Karpas-422 (cell line): ENCODE measurements at regions not wholly inside any gene's neighbourhood (a gene's known extent, or its start where the extent isn't known, plus 50 kb on each side); places are given as distances from the start of the nearest gene placed in this dataset.

Experiments used
- DNase-seq: peaks from one replicate; pipeline ENCODE4 v3.0.0-alpha.2; 2015
- H2AFZ ChIP-seq: fragments of 200-600 bp; sonication (generic); 2 replicates; pipeline ENCODE4 v1.6.1; 2014; ENCODE audit warnings: antibody characterized with exemption, low read length, mixed read lengths
- H3K27ac ChIP-seq: fragments of 200-600 bp; sonication (generic); 2 replicates; pipeline ENCODE4 v1.5.1; 2014; ENCODE audit warnings: mild to moderate bottlenecking, low read length, moderate library complexity
- H3K27me3 ChIP-seq: fragments of 200-600 bp; sonication (generic); 2 replicates; pipeline ENCODE4 v1.6.1; 2014; ENCODE audit warnings: low read length, mixed read lengths
- H3K36me3 ChIP-seq: fragments of 200-600 bp; sonication (generic); 2 replicates; pipeline ENCODE4 v1.6.1; 2014; ENCODE audit warnings: low read length, mixed read lengths; ENCODE audit not compliant: insufficient read depth
- H3K4me1 ChIP-seq: fragments of 200-600 bp; sonication (generic); 2 replicates; pipeline ENCODE4 v1.6.1; 2014; ENCODE audit warnings: mild to moderate bottlenecking, low read length, mixed read lengths
- H3K4me2 ChIP-seq: fragments of 200-600 bp; sonication (generic); 2 replicates; pipeline ENCODE4 v1.6.1; 2014; ENCODE audit warnings: low read length, low read depth, mild to moderate bottlenecking; ENCODE audit not compliant: poor library complexity, severe bottlenecking
- H3K4me3 ChIP-seq: fragments of 200-600 bp; sonication (generic); 2 replicates; pipeline ENCODE4 v1.5.1; 2014; ENCODE audit warnings: mild to moderate bottlenecking, antibody characterized with exemption, low read length, mixed read lengths
- H3K79me2 ChIP-seq: fragments of 200-600 bp; sonication (generic); 2 replicates; pipeline ENCODE4 v1.6.1; 2014; ENCODE audit warnings: mild to moderate bottlenecking, low read length, mixed read lengths
- H3K9ac ChIP-seq: fragments of 200-600 bp; sonication (generic); 2 replicates; pipeline ENCODE4 v1.6.0; 2014; ENCODE audit warnings: low read length
- H3K9me2 ChIP-seq: fragments of 200-600 bp; sonication (generic), shearing (Covaris generic); replicated peaks from 2 replicates; pipeline ENCODE4 v1.6.0; 2014; ENCODE audit warnings: mild to moderate bottlenecking, low read length, moderate library complexity; ENCODE audit not compliant: insufficient read depth
- H3K9me3 ChIP-seq: fragments of 300-700, 200-600 bp; sonication (generic); 2 replicates; pipeline ENCODE4 v1.6.1; 2014; ENCODE audit warnings: low read length, mixed read lengths
- H4K20me1 ChIP-seq: fragments of 200-600 bp; sonication (generic); 2 replicates; pipeline ENCODE4 v1.6.1; 2014; ENCODE audit warnings: mild to moderate bottlenecking, antibody characterized with exemption, low read length, low read depth; ENCODE audit not compliant: insufficient read depth

- peaks cover 74% of the 10 kb centered on the region for H3K9me3 ChIP-seq
- no peak overlapping the region for H3K9ac ChIP-seq
- DNase-seq: no peak
- H3K9me2 ChIP-seq: no peaks in the 10 kb centered on the region
- H3K36me3 ChIP-seq: no peaks in the 10 kb centered on the region
- no peak overlapping the region for H3K27ac ChIP-seq
- H3K4me2 ChIP-seq: no peak overlapping the region
- no peak overlapping the region for H3K4me3 ChIP-seq
- H2AFZ ChIP-seq: no peak overlapping the region
- H3K4me1 ChIP-seq: no peaks in the 10 kb centered on the region
- H4K20me1 ChIP-seq: no peaks in the 10 kb centered on the region
- no peaks in the 10 kb centered on the region for H3K79me2 ChIP-seq
- H3K27me3 ChIP-seq: no peaks in the 10 kb centered on the region
Observed at GRCh38 chr14:26929361-26929760, 331.5 kb upstream of the NOVA1 start.

- Histone ChIP-seq H3K27ac (no peak overlapping the region), H3K4me2 (no peak overlapping the region), H3K36me3 (no peaks in the 10 kb centered on the region), H3K4me3 (no peak overlapping the region), H3K9ac (no peak overlapping the region), H4K20me1 (no peaks in the 10 kb centered on the region), H3K9me2 (no peaks in the 10 kb centered on the region), H3K27me3 (no peaks in the 10 kb centered on the region), H2AFZ (no peak overlapping the region), H3K79me2 (no peaks in the 10 kb centered on the region), H3K9me3 (peaks cover 74% of the 10 kb centered on the region), H3K4me1 (no peaks in the 10 kb centered on the region)
- DNase-seq: no peak
Observed at GRCh38 chr14:26930576-26930975, 332.7 kb upstream of the NOVA1 start.

GRCh38 chr14:26932606-26933005 lies 334.8 kb upstream of the NOVA1 start:
- no peaks in the 10 kb centered on the region for H3K79me2 ChIP-seq
- peaks cover 82% of the 10 kb centered on the region for H3K9me3 ChIP-seq
- H3K4me2 ChIP-seq: no peak overlapping the region
- no peak overlapping the region for H3K9ac ChIP-seq
- no peak for DNase-seq
- no peak overlapping the region for H2AFZ ChIP-seq
- H3K4me3 ChIP-seq: no peak overlapping the region
- H3K9me2 ChIP-seq: no peaks in the 10 kb centered on the region
- H4K20me1 ChIP-seq: no peaks in the 10 kb centered on the region
- no peaks in the 10 kb centered on the region for H3K36me3 ChIP-seq
- H3K27ac ChIP-seq: no peak overlapping the region
- no peaks in the 10 kb centered on the region for H3K4me1 ChIP-seq
- H3K27me3 ChIP-seq: no peaks in the 10 kb centered on the region

- Histone ChIP-seq H2AFZ (no peak overlapping the region), H3K4me1 (no peaks in the 10 kb centered on the region)
- no peak for DNase-seq
Observed at GRCh38 chr14:26933431-26933830, 335.6 kb upstream of the NOVA1 start.

GRCh38 chr14:26934151-26934550 lies 336.3 kb upstream of the NOVA1 start:
- Histone ChIP-seq H3K27ac (no peak overlapping the region), H3K36me3 (no peaks in the 10 kb centered on the region), H3K27me3 (no peaks in the 10 kb centered on the region), H3K9me3 (peaks cover 77% of the 10 kb centered on the region), H4K20me1 (no peaks in the 10 kb centered on the region), H3K9ac (no peak overlapping the region), H3K4me1 (no peaks in the 10 kb centered on the region), H3K4me2 (no peak overlapping the region), H3K9me2 (no peaks in the 10 kb centered on the region), H3K4me3 (no peak overlapping the region), H3K79me2 (no peaks in the 10 kb centered on the region), H2AFZ (no peak overlapping the region)
- DNase-seq: no peak

More at GRCh38 chr14:26933431-26933830, 335.6 kb upstream of the NOVA1 start:
- H3K36me3 ChIP-seq: no peaks in the 10 kb centered on the region
- no peak overlapping the region for H3K27ac ChIP-seq
- no peaks in the 10 kb centered on the region for H3K9me2 ChIP-seq
- H3K9me3 ChIP-seq: peaks cover 81% of the 10 kb centered on the region
- H4K20me1 ChIP-seq: no peaks in the 10 kb centered on the region
- H3K79me2 ChIP-seq: no peaks in the 10 kb centered on the region
- H3K4me3 ChIP-seq: no peak overlapping the region
- H3K27me3 ChIP-seq: no peaks in the 10 kb centered on the region
- H3K9ac ChIP-seq: no peak overlapping the region
- no peak overlapping the region for H3K4me2 ChIP-seq

DNA sequence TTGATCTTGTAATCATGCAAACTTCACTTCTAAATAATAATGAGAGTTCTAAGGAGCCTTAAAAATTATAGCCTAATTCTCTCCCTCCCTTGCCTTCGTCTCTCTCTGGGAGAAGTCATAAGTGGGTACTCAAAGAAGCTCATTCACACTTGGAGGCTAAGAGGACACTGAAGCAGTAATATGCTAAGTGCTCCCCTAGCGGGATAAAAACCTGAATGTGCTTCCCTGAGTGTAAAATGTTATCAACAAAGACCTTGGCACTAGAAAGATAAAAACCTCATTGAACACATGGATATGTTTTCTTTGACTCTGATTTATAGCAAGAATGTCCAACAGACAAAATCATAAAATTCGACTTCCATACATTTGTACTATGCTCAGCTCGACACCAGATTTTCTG lies 337.9 kb upstream of the NOVA1 start:
- Histone ChIP-seq H4K20me1 (no peaks in the 10 kb centered on the region), H3K9me2 (no peaks in the 10 kb centered on the region), H3K9ac (no peak overlapping the region), H3K4me3 (no peak overlapping the region), H3K79me2 (no peaks in the 10 kb centered on the region), H3K27ac (no peak overlapping the region), H3K4me1 (no peaks in the 10 kb centered on the region), H3K36me3 (no peaks in the 10 kb centered on the region), H3K9me3 (peaks cover 82% of the 10 kb centered on the region), H3K27me3 (no peaks in the 10 kb centered on the region), H3K4me2 (no peak overlapping the region), H2AFZ (no peak overlapping the region)
- DNase-seq: no peak

- no peaks in the 10 kb centered on the region for H3K9me2 ChIP-seq
- H2AFZ ChIP-seq: no peak overlapping the region
- H3K27me3 ChIP-seq: no peaks in the 10 kb centered on the region
- H3K27ac ChIP-seq: no peak overlapping the region
- H3K9me3 ChIP-seq: peaks cover 74% of the 10 kb centered on the region
- no peaks in the 10 kb centered on the region for H3K4me1 ChIP-seq
- no peaks in the 10 kb centered on the region for H3K79me2 ChIP-seq
- no peak overlapping the region for H3K4me2 ChIP-seq
- H4K20me1 ChIP-seq: no peaks in the 10 kb centered on the region
- no peak overlapping the region for H3K4me3 ChIP-seq
- no peak overlapping the region for H3K9ac ChIP-seq
- DNase-seq: no peak
- H3K36me3 ChIP-seq: no peaks in the 10 kb centered on the region
Observed at GRCh38 chr14:26938054-26938453, 340.2 kb upstream of the NOVA1 start.

DNA sequence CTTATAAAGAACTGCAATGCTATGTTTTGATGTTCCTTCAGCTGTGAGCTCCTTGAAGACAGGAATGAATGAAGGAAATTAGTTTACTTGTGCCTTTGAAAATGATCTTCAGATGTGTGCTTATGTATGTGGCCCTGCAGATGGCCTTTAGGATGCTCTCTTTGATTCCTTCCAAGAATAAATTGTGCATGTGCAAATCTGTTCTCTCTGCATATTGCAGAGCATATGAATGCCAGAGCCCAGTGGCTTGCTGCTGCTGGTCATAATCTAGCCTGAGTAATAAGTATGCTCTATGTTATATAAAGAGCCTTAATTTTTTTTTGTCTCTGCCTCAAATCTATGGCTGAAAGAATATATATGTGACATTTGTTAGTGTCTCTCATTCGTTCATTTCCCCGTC lies 341.9 kb upstream of the NOVA1 start:
- DNase-seq: no peak
- Histone ChIP-seq H4K20me1 (no peaks in the 10 kb centered on the region), H3K9me2 (no peaks in the 10 kb centered on the region), H3K36me3 (no peaks in the 10 kb centered on the region), H3K9me3 (peaks cover 74% of the 10 kb centered on the region), H3K4me1 (no peaks in the 10 kb centered on the region), H3K4me2 (no peak overlapping the region), H3K79me2 (no peaks in the 10 kb centered on the region), H3K4me3 (0 out of 2 replicates have a peak overlapping the region, but pooled peaks have one; percentile 1), H2AFZ (no peak overlapping the region), H3K27ac (no peak overlapping the region), H3K27me3 (no peaks in the 10 kb centered on the region), H3K9ac (no peak overlapping the region)

- H3K9me2 ChIP-seq: no peaks in the 10 kb centered on the region
- DNase-seq: no peak
- H4K20me1 ChIP-seq: no peaks in the 10 kb centered on the region
- H3K27ac ChIP-seq: no peak overlapping the region
- H3K4me1 ChIP-seq: no peaks in the 10 kb centered on the region
- peaks cover 74% of the 10 kb centered on the region for H3K9me3 ChIP-seq
- no peak overlapping the region for H3K9ac ChIP-seq
- no peak overlapping the region for H2AFZ ChIP-seq
- H3K27me3 ChIP-seq: no peaks in the 10 kb centered on the region
- H3K79me2 ChIP-seq: no peaks in the 10 kb centered on the region
- H3K4me3 ChIP-seq: no peak overlapping the region
- no peaks in the 10 kb centered on the region for H3K36me3 ChIP-seq
- no peak overlapping the region for H3K4me2 ChIP-seq
Observed at GRCh38 chr14:26941521-26941920, 343.7 kb upstream of the NOVA1 start.
